Skeletal muscle cell (primary cell): ENCODE measurements at regions not wholly inside any gene's neighbourhood (a gene's known extent, or its start where the extent isn't known, plus 50 kb on each side); places are given as distances from the start of the nearest gene placed in this dataset.
A peak's percentile ranks its signal among the peaks of the same experiment; 100 is the strongest.
"Not testable (repeated sequence)": the region's sequence is repeated elsewhere in the genome, so short reads cannot be mapped to it uniquely, and the experiment has no call there.

Experiments used
- DNase-seq: peaks from one replicate; pipeline ENCODE4 v3.0.0-alpha.2; 2010; ENCODE audit warnings: low read depth
- H3K4me3 ChIP-seq: 2 replicates; pipeline ENCODE4 v1.5.1; 2011; ENCODE audit warnings: low read depth, mild to moderate bottlenecking, control low read depth, low read length, moderate library complexity

- DNase-seq = no peak
- H3K4me3 ChIP-seq = no peak overlapping the region
Measured at GRCh38 chr22:26768156-26768515, 110.7 kb downstream of the MIAT start.

GRCh38 chr22:26768952-26769351, 111.6 kb downstream of the MIAT start:
- no peak overlapping the region for H3K4me3 ChIP-seq
- DNase-seq = peak; percentile 23

- DNase-seq = no peak
Measured at GRCh38 chr22:26769663-26770062, 112.3 kb downstream of the MIAT start.

GRCh38 chr22:26770624-26771023, 113.2 kb downstream of the MIAT start:
- H3K4me3 ChIP-seq = no peak overlapping the region
- peak; percentile 5 for DNase-seq

More at GRCh38 chr22:26769663-26770062, 112.3 kb downstream of the MIAT start:
- H3K4me3 ChIP-seq = no peak overlapping the region

GRCh38 chr22:26773054-26773453, 115.7 kb downstream of the MIAT start:
- H3K4me3 ChIP-seq, DNase-seq: not testable (repeated sequence)

- no peak for DNase-seq
- H3K4me3 ChIP-seq = no peak overlapping the region
Measured at GRCh38 chr22:26775394-26775793, 118.0 kb downstream of the MIAT start.

GRCh38 chr22:26777156-26777801, 119.9 kb downstream of the MIAT start:
- DNase-seq = no peak
- no peak overlapping the region for H3K4me3 ChIP-seq

GRCh38 chr22:26778372-26778771, 121.0 kb downstream of the MIAT start:
- H3K4me3 ChIP-seq = no peak overlapping the region
- no peak for DNase-seq

- H3K4me3 ChIP-seq = no peak overlapping the region
- no peak for DNase-seq
Measured at GRCh38 chr22:26779108-26779507, 121.7 kb downstream of the MIAT start.

GRCh38 chr22:26779929-26780328, 122.5 kb downstream of the MIAT start:
- DNase-seq = no peak
- no peak overlapping the region for H3K4me3 ChIP-seq

- no peak for DNase-seq
- H3K4me3 ChIP-seq = no peak overlapping the region
Measured at GRCh38 chr22:26780521-26780920, 123.1 kb downstream of the MIAT start.

GRCh38 chr22:26781062-26781461, 123.7 kb downstream of the MIAT start:
- no peak overlapping the region for H3K4me3 ChIP-seq
- no peak for DNase-seq

GRCh38 chr22:26781596-26781995, 124.2 kb downstream of the MIAT start:
- no peak overlapping the region for H3K4me3 ChIP-seq
- DNase-seq = no peak

- DNase-seq = peak; percentile 14
- H3K4me3 ChIP-seq = no peak overlapping the region
Measured at GRCh38 chr22:26783885-26784284, 126.5 kb downstream of the MIAT start.

GRCh38 chr22:26784772-26785171, 127.4 kb downstream of the MIAT start:
- H3K4me3 ChIP-seq = no peak overlapping the region
- no peak for DNase-seq

- no peak overlapping the region for H3K4me3 ChIP-seq
- no peak for DNase-seq
Measured at GRCh38 chr22:26785932-26786331, 128.5 kb downstream of the MIAT start.

- DNase-seq = no peak
Measured at GRCh38 chr22:26786398-26786797, 129.0 kb downstream of the MIAT start.

GRCh38 chr22:26789951-26790350, 132.6 kb downstream of the MIAT start:
- no peak overlapping the region for H3K4me3 ChIP-seq
- DNase-seq = no peak

More at GRCh38 chr22:26786398-26786797, 129.0 kb downstream of the MIAT start:
- no peak overlapping the region for H3K4me3 ChIP-seq

- DNase-seq = no peak
- H3K4me3 ChIP-seq = no peak overlapping the region
Measured at GRCh38 chr22:26792522-26792921, 135.1 kb downstream of the MIAT start.

GRCh38 chr22:26796785-26797184, 139.4 kb downstream of the MIAT start:
- DNase-seq = no peak
- no peak overlapping the region for H3K4me3 ChIP-seq

- H3K4me3 ChIP-seq = no peak overlapping the region
- no peak for DNase-seq
Measured at GRCh38 chr22:26797910-26798309, 140.5 kb downstream of the MIAT start.
